ENCODE measurements at regions not wholly inside any gene's neighbourhood (a gene's known extent, or its start where the extent isn't known, plus 50 kb on each side); places are given as distances from the start of the nearest gene placed in this dataset.

DNA sequence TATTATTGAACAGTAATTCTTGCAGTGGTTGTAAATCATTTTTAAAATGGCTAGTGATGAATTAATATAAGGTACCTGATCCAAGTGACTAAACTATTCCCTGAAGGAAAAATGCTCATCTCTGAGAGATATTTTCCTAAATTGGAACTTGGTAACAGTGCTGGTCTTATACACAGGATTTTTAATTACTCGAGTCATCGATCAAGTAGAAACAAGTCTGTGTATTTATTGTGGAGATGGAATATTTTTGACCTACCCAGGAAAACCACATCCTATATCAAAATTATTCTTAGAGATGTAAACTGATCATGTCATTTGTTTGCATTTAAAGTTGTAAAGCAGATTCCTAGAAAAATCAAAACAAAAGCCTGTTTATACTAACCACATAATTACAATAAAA lies 166.9 kb downstream of the MOXD1 start:
- TF ChIP-seq EP300 (IDR thresholded peaks at IDR 0.05; ENCODE audit: borderline replicate concordance) = no peak
- no peak for TF ChIP-seq ZBTB7A (IDR thresholded peaks at IDR 0.05; ENCODE audit: low read depth)
- TF ChIP-seq TCF12 (IDR thresholded peaks at IDR 0.05; ENCODE audit: low read depth) = no peak
- TF ChIP-seq, protein P1, sequence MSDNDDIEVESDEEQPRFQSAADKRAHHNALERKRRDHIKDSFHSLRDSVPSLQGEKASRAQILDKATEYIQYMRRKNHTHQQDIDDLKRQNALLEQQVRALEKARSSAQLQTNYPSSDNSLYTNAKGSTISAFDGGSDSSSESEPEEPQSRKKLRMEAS (IDR thresholded peaks at IDR 0.05) = no peak
- TF ChIP-seq, protein P2, sequence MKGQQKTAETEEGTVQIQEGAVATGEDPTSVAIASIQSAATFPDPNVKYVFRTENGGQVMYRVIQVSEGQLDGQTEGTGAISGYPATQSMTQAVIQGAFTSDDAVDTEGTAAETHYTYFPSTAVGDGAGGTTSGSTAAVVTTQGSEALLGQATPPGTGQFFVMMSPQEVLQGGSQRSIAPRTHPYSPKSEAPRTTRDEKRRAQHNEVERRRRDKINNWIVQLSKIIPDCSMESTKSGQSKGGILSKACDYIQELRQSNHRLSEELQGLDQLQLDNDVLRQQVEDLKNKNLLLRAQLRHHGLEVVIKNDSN (IDR thresholded peaks at IDR 0.05) = no peak
- no peak for TF ChIP-seq EGR1 (IDR thresholded peaks at IDR 0.05)
- TF ChIP-seq NFIC (IDR thresholded peaks at IDR 0.05) = no peak
- TF ChIP-seq TEAD4 (IDR thresholded peaks at IDR 0.05) = no peak
- TF ChIP-seq FOXM1 (IDR thresholded peaks at IDR 0.05; ENCODE audit: borderline replicate concordance, low read depth) = no peak
- TF ChIP-seq YY1 (IDR thresholded peaks at IDR 0.05; ENCODE audit: low read depth) = no peak
- no peak for TF ChIP-seq TAF1 (IDR thresholded peaks at IDR 0.05; ENCODE audit: low read depth)
- TF ChIP-seq, protein P3, sequence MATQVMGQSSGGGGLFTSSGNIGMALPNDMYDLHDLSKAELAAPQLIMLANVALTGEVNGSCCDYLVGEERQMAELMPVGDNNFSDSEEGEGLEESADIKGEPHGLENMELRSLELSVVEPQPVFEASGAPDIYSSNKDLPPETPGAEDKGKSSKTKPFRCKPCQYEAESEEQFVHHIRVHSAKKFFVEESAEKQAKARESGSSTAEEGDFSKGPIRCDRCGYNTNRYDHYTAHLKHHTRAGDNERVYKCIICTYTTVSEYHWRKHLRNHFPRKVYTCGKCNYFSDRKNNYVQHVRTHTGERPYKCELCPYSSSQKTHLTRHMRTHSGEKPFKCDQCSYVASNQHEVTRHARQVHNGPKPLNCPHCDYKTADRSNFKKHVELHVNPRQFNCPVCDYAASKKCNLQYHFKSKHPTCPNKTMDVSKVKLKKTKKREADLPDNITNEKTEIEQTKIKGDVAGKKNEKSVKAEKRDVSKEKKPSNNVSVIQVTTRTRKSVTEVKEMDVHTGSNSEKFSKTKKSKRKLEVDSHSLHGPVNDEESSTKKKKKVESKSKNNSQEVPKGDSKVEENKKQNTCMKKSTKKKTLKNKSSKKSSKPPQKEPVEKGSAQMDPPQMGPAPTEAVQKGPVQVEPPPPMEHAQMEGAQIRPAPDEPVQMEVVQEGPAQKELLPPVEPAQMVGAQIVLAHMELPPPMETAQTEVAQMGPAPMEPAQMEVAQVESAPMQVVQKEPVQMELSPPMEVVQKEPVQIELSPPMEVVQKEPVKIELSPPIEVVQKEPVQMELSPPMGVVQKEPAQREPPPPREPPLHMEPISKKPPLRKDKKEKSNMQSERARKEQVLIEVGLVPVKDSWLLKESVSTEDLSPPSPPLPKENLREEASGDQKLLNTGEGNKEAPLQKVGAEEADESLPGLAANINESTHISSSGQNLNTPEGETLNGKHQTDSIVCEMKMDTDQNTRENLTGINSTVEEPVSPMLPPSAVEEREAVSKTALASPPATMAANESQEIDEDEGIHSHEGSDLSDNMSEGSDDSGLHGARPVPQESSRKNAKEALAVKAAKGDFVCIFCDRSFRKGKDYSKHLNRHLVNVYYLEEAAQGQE (IDR thresholded peaks at IDR 0.05; ENCODE audit: low read depth) = no peak
- no peak for TF ChIP-seq CREB1 (IDR thresholded peaks at IDR 0.05; ENCODE audit: low read depth)
- no peak for TF ChIP-seq RAD21 (IDR thresholded peaks at IDR 0.05; ENCODE audit: low read depth)
- TF ChIP-seq CEBPB (IDR thresholded peaks at IDR 0.05) = no peak

DNA sequence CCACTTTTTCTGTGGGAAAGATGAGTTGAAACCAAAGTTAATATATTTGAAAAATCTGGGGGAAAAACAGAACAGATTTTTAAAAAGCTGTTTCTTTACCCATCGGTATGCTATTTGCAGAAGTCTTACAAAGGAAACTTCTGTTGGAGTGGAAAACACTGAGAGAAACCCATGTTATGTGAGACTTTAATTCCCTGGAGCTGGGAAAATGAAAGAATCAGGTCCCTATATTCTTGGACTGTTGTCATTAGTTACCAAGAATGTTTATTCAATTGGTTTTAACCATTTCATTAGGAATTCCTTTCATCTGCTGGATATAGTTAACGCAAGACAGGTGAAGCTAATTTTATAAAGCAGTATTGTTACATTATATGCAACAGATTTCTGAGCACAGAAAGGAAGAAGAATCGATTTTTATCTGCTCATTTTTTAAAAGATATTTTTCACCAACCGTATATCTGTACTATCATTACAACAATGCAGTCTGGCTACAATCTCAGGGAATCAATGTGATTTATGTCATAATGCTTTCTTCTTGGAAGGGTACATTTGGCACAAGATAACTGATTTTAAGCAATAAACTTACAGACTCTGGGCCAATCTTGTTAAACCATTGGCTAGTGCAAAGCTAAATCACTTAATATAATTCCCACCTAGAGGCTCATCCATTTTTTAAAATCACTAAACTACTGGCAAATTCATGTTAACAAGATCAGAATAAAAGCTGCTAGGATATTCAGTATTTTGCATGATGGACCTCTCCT lies 170.0 kb downstream of the MOXD1 start:
- no peak for TF ChIP-seq NFIC (IDR thresholded peaks at IDR 0.05)
- no peak for TF ChIP-seq ZBTB7A (IDR thresholded peaks at IDR 0.05; ENCODE audit: low read depth)

DNA sequence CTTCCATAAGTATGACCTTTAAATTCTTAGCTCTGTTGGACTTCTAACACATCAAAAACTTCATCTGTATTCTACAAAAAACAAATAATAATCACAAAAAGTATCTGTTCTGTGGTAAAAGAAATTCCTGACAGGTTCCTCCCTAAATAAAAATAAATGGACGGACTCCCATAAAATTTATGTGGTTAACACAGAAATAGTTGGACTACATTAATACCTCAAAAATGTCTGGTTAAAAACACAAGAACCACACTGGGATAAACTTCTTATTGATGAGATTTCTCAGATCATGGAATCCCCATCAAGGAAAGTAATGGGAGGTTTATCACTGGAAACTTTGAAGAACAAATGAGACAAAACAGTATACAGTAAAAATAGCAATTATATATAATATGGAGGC lies 172.4 kb downstream of the MOXD1 start:
- TF ChIP-seq, protein P1 (IDR thresholded peaks at IDR 0.05) = no peak
- TF ChIP-seq TAF1 (IDR thresholded peaks at IDR 0.05; ENCODE audit: low read depth) (no peak), ZBTB7A (IDR thresholded peaks at IDR 0.05; ENCODE audit: low read depth) (no peak), FOXM1 (IDR thresholded peaks at IDR 0.05; ENCODE audit: borderline replicate concordance, low read depth) (no peak), EP300 (IDR thresholded peaks at IDR 0.05; ENCODE audit: borderline replicate concordance) (no peak), CREB1 (IDR thresholded peaks at IDR 0.05; ENCODE audit: low read depth) (no peak), CEBPB (IDR thresholded peaks at IDR 0.05) (no peak), EGR1 (IDR thresholded peaks at IDR 0.05) (no peak), TEAD4 (IDR thresholded peaks at IDR 0.05) (no peak)
- TF ChIP-seq, protein P2 (IDR thresholded peaks at IDR 0.05) = no peak

DNA sequence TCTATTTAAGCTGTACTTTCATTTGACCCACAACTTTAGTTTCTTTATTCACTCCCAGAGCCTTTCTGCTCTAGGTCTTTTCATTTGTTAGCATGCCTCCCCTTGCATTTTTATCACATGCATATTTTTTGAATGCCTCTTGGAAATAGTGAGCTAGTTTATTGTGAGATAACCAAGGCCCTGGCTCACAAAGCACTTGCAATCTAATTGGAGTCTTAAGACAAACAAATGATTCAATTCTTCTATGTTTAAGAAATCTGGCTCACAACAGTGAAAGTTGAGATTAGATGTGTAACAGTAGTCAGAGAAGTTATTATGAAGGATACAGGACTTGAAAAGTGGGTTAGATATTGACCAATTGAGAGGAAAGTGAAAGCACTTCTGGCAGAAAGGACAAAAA lies 173.4 kb downstream of the MOXD1 start:
- TF ChIP-seq TCF12 (IDR thresholded peaks at IDR 0.05; ENCODE audit: low read depth) (no peak), FOXM1 (IDR thresholded peaks at IDR 0.05; ENCODE audit: borderline replicate concordance, low read depth) (no peak), TEAD4 (IDR thresholded peaks at IDR 0.05) (no peak)

DNA sequence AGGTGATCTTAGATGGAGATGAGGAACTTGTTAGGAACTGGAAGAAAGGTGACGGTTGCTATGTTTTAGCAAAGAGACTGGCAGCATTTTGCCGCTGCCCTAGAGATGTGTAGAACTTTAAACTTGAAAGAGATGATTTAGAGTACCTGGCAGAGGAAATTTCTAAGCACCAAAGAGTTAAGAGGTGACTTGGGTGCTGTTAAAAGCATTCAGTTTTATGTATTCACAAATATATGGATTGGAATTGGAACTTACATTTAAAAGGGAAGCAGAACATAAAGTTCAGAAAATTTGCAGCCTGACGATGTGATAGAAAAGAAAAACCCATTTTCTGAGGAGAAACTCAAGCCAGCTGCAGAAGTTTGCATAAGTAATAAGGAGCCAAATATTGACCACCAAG lies 176.3 kb downstream of the MOXD1 start:
- TF ChIP-seq TEAD4 (IDR thresholded peaks at IDR 0.05) = no peak
- no peak for TF ChIP-seq EGR1 (IDR thresholded peaks at IDR 0.05)
- TF ChIP-seq, protein P2 (IDR thresholded peaks at IDR 0.05) = no peak
- TF ChIP-seq TAF1 (IDR thresholded peaks at IDR 0.05; ENCODE audit: low read depth) = no peak

DNA sequence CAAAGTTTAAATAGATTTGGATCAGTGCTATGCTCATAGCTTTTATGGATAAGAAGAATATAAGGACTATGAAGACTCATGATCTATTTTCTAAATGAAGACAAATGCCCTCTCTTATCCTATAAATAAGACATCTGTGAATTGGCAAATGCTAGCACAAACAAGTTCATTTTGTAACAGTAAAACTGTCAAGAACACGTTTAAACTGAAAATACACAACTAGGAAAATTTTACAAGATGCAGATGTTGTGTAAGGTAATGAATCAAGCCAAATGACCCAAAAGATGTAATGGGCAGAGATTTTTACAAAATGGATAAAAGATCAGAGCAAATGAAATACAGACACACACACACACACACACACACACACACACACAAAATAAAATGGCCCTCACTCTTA lies 180.5 kb downstream of the MOXD1 start:
- TF ChIP-seq, protein P2 (IDR thresholded peaks at IDR 0.05) = no peak
- TF ChIP-seq ZBTB7A (IDR thresholded peaks at IDR 0.05; ENCODE audit: low read depth) (no peak), YY1 (IDR thresholded peaks at IDR 0.05; ENCODE audit: low read depth) (no peak), RAD21 (IDR thresholded peaks at IDR 0.05; ENCODE audit: low read depth) (no peak), CREB1 (IDR thresholded peaks at IDR 0.05; ENCODE audit: low read depth) (no peak), NFIC (IDR thresholded peaks at IDR 0.05) (no peak), TCF12 (IDR thresholded peaks at IDR 0.05; ENCODE audit: low read depth) (no peak), TAF1 (IDR thresholded peaks at IDR 0.05; ENCODE audit: low read depth) (no peak)

DNA sequence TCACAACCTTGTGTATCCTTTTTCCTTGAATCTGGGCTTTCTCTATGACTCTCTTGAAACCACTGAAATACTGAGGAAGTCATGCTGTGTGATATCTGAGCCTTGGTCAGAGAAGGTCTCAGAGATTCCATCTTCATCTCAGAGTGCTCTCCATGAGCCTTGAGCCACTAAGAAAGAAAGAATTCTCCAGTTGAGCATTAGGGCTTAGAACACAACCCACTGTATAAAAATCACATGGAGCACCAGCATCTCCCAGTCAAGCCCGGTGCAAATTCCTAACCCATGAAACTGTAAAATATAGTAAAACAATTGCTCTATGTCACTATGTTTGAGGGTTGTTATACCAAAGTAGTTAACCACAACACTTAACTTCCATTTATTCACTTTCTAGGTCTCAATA lies 181.4 kb downstream of the MOXD1 start:
- TF ChIP-seq, protein P3 (IDR thresholded peaks at IDR 0.05; ENCODE audit: low read depth) = no peak
- TF ChIP-seq NFIC (IDR thresholded peaks at IDR 0.05) (no peak), EP300 (IDR thresholded peaks at IDR 0.05; ENCODE audit: borderline replicate concordance) (no peak), ZBTB7A (IDR thresholded peaks at IDR 0.05; ENCODE audit: low read depth) (no peak), EGR1 (IDR thresholded peaks at IDR 0.05) (no peak), TCF12 (IDR thresholded peaks at IDR 0.05; ENCODE audit: low read depth) (no peak), CEBPB (IDR thresholded peaks at IDR 0.05) (no peak), FOXM1 (IDR thresholded peaks at IDR 0.05; ENCODE audit: borderline replicate concordance, low read depth) (no peak), TEAD4 (IDR thresholded peaks at IDR 0.05) (no peak), YY1 (IDR thresholded peaks at IDR 0.05; ENCODE audit: low read depth) (no peak), CREB1 (IDR thresholded peaks at IDR 0.05; ENCODE audit: low read depth) (no peak), TAF1 (IDR thresholded peaks at IDR 0.05; ENCODE audit: low read depth) (no peak)
- TF ChIP-seq, protein P1 (IDR thresholded peaks at IDR 0.05) = no peak

Data from Ishikawa (cell line).